CD4-positive, alpha-beta T cell treated with Interleukin-6 at 100 ng/mL for 8 hours (primary cell): ENCODE measurements at regions not wholly inside any gene's neighbourhood (a gene's known extent, or its start where the extent isn't known, plus 50 kb on each side); places are given as distances from the start of the nearest gene placed in this dataset.

Experiments used
- DNase-seq: peaks from one replicate; pipeline ENCODE4 v3.0.0-alpha.2; 2020; ENCODE audit warnings: mixed read lengths, low spot score

GRCh38 chr6:28848756-28849155 lies 75.0 kb downstream of the TRIM27 start:
- DNase-seq = peak; percentile 20
